Large intestine (tissue), 3 donors: ENCODE measurements at regions not wholly inside any gene's neighbourhood (a gene's known extent, or its start where the extent isn't known, plus 50 kb on each side); places are given as distances from the start of the nearest gene placed in this dataset.

ENCODE experiments used
- DNase-seq, 2 donors: peaks; one replicate each; pipeline versions ENCODE4 v3.0.0 to v3.0.0-alpha.2; 2013
- H3K27ac ChIP-seq: one replicate; pipeline ENCODE4 v1.5.1; 2013; ENCODE audit warnings: low read length
- H3K27me3 ChIP-seq: 2 replicates; pipeline ENCODE4 v1.6.1; 2013; ENCODE audit warnings: low read length; ENCODE audit not compliant: control insufficient read depth, insufficient read depth
- H3K36me3 ChIP-seq: 2 replicates; pipeline ENCODE4 v1.6.1; 2013; ENCODE audit warnings: low read length; ENCODE audit not compliant: control insufficient read depth, insufficient read depth
- H3K4me1 ChIP-seq: one replicate; pipeline ENCODE4 v1.6.1; 2013; ENCODE audit warnings: low read length; ENCODE audit not compliant: control insufficient read depth, insufficient read depth
- H3K4me3 ChIP-seq: one replicate; pipeline ENCODE4 v1.5.1; 2013; ENCODE audit warnings: low read length
- H3K9me3 ChIP-seq: one replicate; pipeline ENCODE4 v1.6.1; 2013; ENCODE audit warnings: mild to moderate bottlenecking, low read depth, low read length, moderate library complexity; ENCODE audit not compliant: control insufficient read depth
- WGBS: methylation state at CpG from one replicate; pipeline ENCODE4 v1.1.5; 2013; ENCODE audit warnings: low lambda C conversion rate; ENCODE audit not compliant: insufficient coverage; 5-methylcytosine and 5-hydroxymethylcytosine counted together

GRCh38 chr18:51637881-51638280, 440.4 kb upstream of the MEX3C start:
- no peaks in the 10 kb centered on the region for H3K27me3 ChIP-seq
- H3K27ac ChIP-seq, result no peak overlapping the region
- no peaks in the 10 kb centered on the region for H3K36me3 ChIP-seq
- 100% methylated on average over 1 of the region's 4 CpGs for WGBS
- DNase-seq, result no peak
- no peak overlapping the region for H3K4me3 ChIP-seq
- H3K4me1 ChIP-seq, result no peaks in the 10 kb centered on the region
- H3K9me3 ChIP-seq, result no peaks in the 10 kb centered on the region

DNA sequence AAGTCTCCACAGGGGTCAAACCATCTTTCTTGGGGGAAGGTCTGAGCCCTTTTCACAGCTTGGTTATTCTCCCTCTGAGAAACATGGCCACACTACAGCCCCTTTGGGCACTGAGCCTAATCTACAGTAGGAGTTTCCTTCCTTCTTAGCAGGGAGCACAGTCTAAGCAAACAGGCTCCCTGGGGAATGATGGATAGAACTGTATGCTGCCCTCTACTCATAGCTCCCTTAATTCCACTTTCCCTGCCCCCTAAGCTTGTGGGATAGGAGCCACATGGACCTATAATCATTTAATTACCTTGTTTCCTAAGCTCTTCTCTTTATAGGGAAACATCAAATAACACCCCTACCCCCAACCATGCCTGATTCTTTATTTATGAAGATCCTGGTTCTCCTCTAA, 442.1 kb upstream of the MEX3C start:
- no peak for DNase-seq
- Histone ChIP-seq H3K9me3 (no peaks in the 10 kb centered on the region), H3K27ac (no peak overlapping the region), H3K4me1 (no peaks in the 10 kb centered on the region), H3K27me3 (no peaks in the 10 kb centered on the region), H3K4me3 (no peak overlapping the region), H3K36me3 (no peaks in the 10 kb centered on the region)

GRCh38 chr18:51643483-51643882, 446.0 kb upstream of the MEX3C start:
- WGBS, result 83% methylated on average over 1 of the region's 2 CpGs
- Histone ChIP-seq H3K9me3 (no peaks in the 10 kb centered on the region), H3K27me3 (no peaks in the 10 kb centered on the region), H3K36me3 (no peaks in the 10 kb centered on the region), H3K27ac (no peak overlapping the region), H3K4me1 (no peaks in the 10 kb centered on the region), H3K4me3 (no peak overlapping the region)
- DNase-seq, result no peak

- no peaks in the 10 kb centered on the region for H3K27me3 ChIP-seq
- H3K9me3 ChIP-seq, result no peaks in the 10 kb centered on the region
- no peak for DNase-seq
- no peak overlapping the region for H3K4me3 ChIP-seq
- H3K27ac ChIP-seq, result no peak overlapping the region
- H3K4me1 ChIP-seq, result no peaks in the 10 kb centered on the region
- no peaks in the 10 kb centered on the region for H3K36me3 ChIP-seq
These were observed 448.1 kb upstream of the MEX3C start for GRCh38 chr18:51645607-51646006.

DNA sequence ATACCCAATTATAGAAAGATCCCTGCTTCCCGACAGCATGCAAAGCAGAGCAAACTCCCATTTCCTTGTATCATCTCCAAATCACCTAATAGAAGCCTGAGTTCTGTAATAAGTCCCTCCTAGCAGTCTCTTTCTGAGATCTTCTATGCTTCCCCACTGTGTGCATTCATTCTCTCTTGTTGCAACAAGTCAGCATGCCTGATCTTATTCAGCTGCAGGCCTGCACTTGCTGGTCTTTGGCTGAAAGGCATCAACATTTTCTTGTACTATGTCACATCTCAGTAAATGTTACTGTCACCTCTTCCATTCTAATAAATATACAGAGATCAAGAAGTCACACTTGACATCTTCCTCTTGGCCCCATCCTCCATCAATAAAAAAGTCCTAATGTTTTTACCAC, 449.9 kb upstream of the MEX3C start:
- H3K4me1 ChIP-seq, result no peaks in the 10 kb centered on the region
- no CpG with 5 or more reads among the region's 1 CpG for WGBS
- no peak for DNase-seq
- H3K27ac ChIP-seq, result no peak overlapping the region
- H3K9me3 ChIP-seq, result no peaks in the 10 kb centered on the region
- H3K4me3 ChIP-seq, result no peak overlapping the region
- H3K27me3 ChIP-seq, result no peaks in the 10 kb centered on the region
- no peaks in the 10 kb centered on the region for H3K36me3 ChIP-seq

DNA sequence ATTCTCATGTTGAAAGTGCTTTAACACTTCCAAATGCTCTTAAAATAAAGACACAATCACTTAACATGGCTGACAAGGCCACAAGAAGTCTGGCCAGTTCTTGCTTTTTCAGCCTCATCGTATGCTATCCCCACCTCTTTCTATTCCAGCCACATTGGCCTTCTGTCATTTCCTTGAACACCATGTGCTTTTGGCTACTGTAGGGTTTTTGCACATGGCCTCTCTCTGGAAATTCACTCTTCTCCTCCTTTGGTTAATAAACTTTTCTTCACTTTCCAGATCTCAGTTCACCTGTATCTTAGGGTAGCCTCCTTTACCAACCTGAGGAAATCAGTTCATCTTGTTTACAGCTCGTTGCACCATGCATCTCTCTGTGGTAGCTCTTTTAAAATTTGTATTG, 450.5 kb upstream of the MEX3C start:
- no peaks in the 10 kb centered on the region for H3K36me3 ChIP-seq
- no peak overlapping the region for H3K27ac ChIP-seq
- H3K4me3 ChIP-seq, result no peak overlapping the region
- H3K9me3 ChIP-seq, result no peaks in the 10 kb centered on the region
- no peaks in the 10 kb centered on the region for H3K4me1 ChIP-seq
- WGBS, result 100% methylated on average over 1 of the region's 2 CpGs
- DNase-seq, result no peak
- no peaks in the 10 kb centered on the region for H3K27me3 ChIP-seq

GRCh38 chr18:51649796-51650195, 452.3 kb upstream of the MEX3C start:
- DNase-seq, result no peak
- no peaks in the 10 kb centered on the region for H3K4me1 ChIP-seq
- no peaks in the 10 kb centered on the region for H3K36me3 ChIP-seq

GRCh38 chr18:51651761-51652160, 454.3 kb upstream of the MEX3C start:
- Histone ChIP-seq H3K27ac (no peak overlapping the region), H3K4me1 (no peaks in the 10 kb centered on the region), H3K27me3 (peaks cover 6% of the 10 kb centered on the region), H3K36me3 (no peaks in the 10 kb centered on the region), H3K4me3 (no peak overlapping the region), H3K9me3 (no peaks in the 10 kb centered on the region)
- DNase-seq, result no peak
- 60% methylated on average over 1 of the region's 2 CpGs for WGBS

More at GRCh38 chr18:51649796-51650195, 452.3 kb upstream of the MEX3C start:
- no CpG with 5 or more reads among the region's 1 CpG for WGBS
- H3K4me3 ChIP-seq, result no peak overlapping the region
- peaks cover 4% of the 10 kb centered on the region for H3K27me3 ChIP-seq
- no peak overlapping the region for H3K27ac ChIP-seq
- H3K9me3 ChIP-seq, result no peaks in the 10 kb centered on the region

DNA sequence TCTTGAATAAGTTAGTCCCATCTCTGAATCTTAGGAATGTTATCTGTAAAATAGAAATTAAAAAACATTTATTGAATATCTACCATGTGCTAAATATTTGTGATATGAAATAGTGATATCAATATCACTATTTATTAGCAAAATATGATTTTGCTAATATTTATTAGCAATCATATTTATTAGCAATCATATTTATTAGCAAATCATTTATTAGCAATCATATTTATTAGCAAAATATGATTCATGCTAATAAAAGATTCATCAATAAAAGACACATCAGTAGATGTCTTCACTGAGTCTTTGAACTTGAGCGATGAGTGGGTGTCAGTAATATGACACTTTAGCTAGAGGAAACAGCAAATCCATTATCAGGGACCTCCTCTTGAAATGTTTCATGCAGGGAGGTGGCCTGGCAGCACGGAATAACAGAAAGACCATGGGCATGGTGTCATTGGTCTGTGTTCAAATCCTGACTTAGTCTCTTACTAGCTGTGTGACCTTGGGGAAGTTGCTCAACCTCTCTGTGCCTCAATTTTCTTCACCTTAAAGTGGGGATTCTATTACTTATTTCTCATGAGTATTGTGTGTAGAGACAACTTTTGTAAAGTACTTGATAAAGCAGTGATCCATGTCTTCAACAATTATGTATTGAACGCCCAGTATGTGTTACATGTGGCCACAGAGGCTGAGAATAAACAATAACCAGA, 456.2 kb upstream of the MEX3C start:
- H3K27me3 ChIP-seq, result peaks cover 6% of the 10 kb centered on the region
- H3K9me3 ChIP-seq, result no peaks in the 10 kb centered on the region
- H3K4me3 ChIP-seq, result no peak overlapping the region
- DNase-seq, result no peak
- H3K27ac ChIP-seq, result no peak overlapping the region
- no peaks in the 10 kb centered on the region for H3K36me3 ChIP-seq
- H3K4me1 ChIP-seq, result no peaks in the 10 kb centered on the region
- 100% methylated on average over 1 of the region's 3 CpGs for WGBS

- Histone ChIP-seq H3K36me3 (no peaks in the 10 kb centered on the region), H3K9me3 (no peaks in the 10 kb centered on the region), H3K4me3 (no peak overlapping the region), H3K4me1 (no peaks in the 10 kb centered on the region), H3K27ac (no peak overlapping the region), H3K27me3 (peaks cover 6% of the 10 kb centered on the region)
- no CpG with 5 or more reads among the region's 10 CpGs for WGBS
- DNase-seq, result no peak
These were observed 457.2 kb upstream of the MEX3C start for GRCh38 chr18:51654488-51655326.

DNA sequence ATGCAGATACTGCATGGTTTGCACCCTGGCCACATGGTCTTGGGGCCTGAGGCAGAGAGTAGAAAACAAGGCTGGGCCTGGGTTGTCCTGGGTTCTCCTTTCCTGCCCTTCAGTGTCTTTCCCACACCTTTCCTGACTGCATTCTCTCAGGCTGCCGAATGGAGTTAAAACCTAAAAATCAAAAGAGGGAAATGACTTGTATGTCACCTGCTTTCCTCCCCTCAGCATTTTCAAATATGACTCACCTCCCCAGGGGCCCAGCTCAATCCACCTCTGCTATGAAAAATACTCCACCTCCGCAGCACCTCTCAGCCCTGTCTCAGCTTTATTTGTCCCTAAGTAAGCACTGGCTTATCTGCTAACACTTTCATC, 457.8 kb upstream of the MEX3C start:
- Histone ChIP-seq H3K27ac (no peak overlapping the region), H3K4me1 (no peaks in the 10 kb centered on the region)
- WGBS, result no CpG with 5 or more reads among the region's 2 CpGs

More for the DNA sequence above, 457.8 kb upstream of the MEX3C start:
- Histone ChIP-seq H3K27me3 (peaks cover 6% of the 10 kb centered on the region), H3K36me3 (no peaks in the 10 kb centered on the region), H3K4me3 (no peak overlapping the region), H3K9me3 (no peaks in the 10 kb centered on the region)
- DNase-seq, result no peak
